GM12872 (cell line): ENCODE measurements at regions not wholly inside any gene's neighbourhood (a gene's known extent, or its start where the extent isn't known, plus 50 kb on each side); places are given as distances from the start of the nearest gene placed in this dataset.

Source experiments
- CTCF ChIP-seq: IDR thresholded peaks from 3 replicates; pipeline ENCODE4 v1.5.1; 2011; ENCODE audit warnings: low read depth, mild to moderate bottlenecking, low read length, moderate library complexity; ENCODE audit not compliant: insufficient read depth

DNA sequence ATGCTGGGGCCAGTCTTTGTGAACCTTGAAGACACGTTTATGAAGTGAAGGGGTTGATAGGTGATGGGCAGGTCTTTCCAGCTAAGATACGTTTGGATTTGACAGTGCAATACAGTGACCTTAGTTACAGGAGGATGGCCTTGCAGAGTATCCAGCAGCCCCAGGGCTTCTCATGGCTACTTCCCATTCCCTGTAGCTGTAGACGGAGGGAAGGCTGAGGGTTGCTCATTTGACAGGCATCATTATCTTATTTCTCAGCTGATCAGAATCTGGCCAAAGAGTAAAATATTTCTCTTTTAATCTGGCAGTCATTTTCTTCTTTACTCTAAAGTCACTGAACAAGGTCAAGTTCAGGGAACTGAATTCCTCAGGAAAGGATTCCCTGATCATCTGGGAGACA is 85.1 kb upstream of the RMDN2 start:
- TF ChIP-seq CTCF, result no peak

DNA sequence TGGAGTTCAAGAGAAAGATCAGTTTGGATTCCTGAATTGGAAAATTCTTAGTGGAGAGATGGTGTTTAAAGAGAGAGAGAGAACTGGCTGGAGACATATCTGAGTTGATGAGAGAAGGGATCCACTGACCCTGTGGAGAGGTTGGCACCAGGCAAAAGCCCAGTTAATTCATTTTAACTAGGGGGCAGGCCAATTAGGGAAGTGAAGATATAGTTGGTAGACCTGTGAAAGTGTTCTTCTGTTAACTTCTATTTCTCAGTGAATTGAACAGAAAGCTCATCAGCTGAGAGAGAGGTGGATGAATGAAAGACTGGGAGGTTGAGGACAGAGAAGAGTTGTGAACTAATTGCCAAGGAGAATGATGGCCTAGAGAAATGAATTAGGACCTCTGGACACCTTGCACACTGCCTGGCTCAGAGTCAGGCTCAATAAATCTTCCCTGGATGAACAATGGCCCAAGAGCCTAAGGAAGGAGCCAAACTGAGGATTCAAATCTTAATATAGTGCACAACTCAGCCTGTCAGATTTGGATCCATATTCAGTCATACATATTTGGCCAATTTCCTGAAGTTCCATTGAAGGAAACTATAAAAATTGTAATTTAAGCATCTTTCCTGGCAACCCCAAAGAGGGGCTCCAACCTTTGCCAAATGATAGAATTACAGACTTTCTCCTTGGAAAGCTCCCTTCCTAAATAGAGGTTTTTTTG is 82.2 kb upstream of the RMDN2 start:
- no peak for TF ChIP-seq CTCF

GRCh38 chr2:37843556-37843955 is 81.5 kb upstream of the RMDN2 start:
- TF ChIP-seq CTCF, result no peak

DNA sequence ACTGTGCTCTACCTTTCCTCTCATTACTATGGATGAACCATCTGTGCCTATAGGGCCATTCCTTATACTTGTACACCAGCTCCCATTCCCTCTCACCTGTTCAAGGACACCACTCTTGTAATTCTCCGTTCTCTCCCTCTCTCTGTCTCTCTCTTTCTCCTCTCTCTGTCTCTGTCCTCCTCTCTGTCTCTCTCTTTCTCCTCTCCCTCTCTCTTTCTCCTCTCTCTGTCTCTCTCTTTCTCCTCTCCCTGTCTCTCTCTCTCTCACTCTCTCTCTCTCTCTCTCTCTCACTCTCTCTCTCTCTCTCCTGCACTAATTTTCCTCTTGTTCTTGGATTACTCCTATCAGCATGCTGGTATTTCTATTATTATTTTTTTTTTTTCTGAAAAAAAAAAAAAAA is 78.9 kb upstream of the RMDN2 start:
- TF ChIP-seq CTCF, result no peak

- TF ChIP-seq CTCF, result no peak
Measured at GRCh38 chr2:37847792-37848191, 77.3 kb upstream of the RMDN2 start.

- TF ChIP-seq CTCF, result no peak
Measured at GRCh38 chr2:37848451-37848850, 76.6 kb upstream of the RMDN2 start.

DNA sequence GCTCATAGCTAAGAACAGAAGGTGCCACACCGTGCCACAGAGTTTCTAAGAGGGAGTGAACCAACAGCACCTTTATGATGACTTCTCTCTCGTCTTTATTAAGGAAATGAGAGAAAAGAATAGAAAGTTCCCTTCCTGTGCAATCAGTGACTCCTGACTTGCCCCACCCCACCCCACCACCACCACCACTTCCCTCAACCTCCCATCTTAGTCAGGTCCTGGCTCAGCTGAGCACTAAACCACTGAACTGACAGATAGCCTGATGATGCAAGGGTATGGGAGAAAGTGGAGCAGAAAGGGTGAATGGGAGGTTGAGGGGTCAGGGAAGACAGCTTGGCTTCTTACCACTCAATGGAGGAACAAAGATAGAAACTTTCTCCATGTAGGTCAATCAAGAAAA is 75.2 kb upstream of the RMDN2 start:
- no peak for TF ChIP-seq CTCF

GRCh38 chr2:37851428-37851827 is 73.7 kb upstream of the RMDN2 start:
- peak; percentile 21; the same call in 1 of the 3 replicates for TF ChIP-seq CTCF
